Testis (tissue), 2 donors: ENCODE measurements at regions not wholly inside any gene's neighbourhood (a gene's known extent, or its start where the extent isn't known, plus 50 kb on each side); places are given as distances from the start of the nearest gene placed in this dataset.
A peak's percentile ranks its signal among the peaks of the same experiment; 100 is the strongest.

ENCODE experiments used
- DNase-seq: peaks from one replicate; pipeline ENCODE4 v3.0.0-alpha.2; 2019
- H3K27ac ChIP-seq, 2 donors: fragments of 200-600 bp; sonication (generic); one replicate each; pipeline ENCODE4 v1.5.1; 2019
- H3K27me3 ChIP-seq: fragments of 200-600 bp; sonication (generic); one replicate; pipeline ENCODE4 v1.5.1; 2019
- H3K36me3 ChIP-seq: fragments of 200-600 bp; sonication (generic); one replicate; pipeline ENCODE4 v1.5.1; 2017; ENCODE audit warnings: low read depth; ENCODE audit errors: missing control alignments
- H3K4me1 ChIP-seq: fragments of 200-600 bp; sonication (generic); one replicate; pipeline ENCODE4 v1.5.1; 2019
- H3K4me3 ChIP-seq, 2 donors: fragments of 200-600 bp; sonication (generic); one replicate each; pipeline ENCODE4 v1.5.1; 2017 to 2019
- H3K9me3 ChIP-seq: fragments of 200-600 bp; sonication (generic); one replicate; pipeline ENCODE4 v1.5.1; 2017
- POLR2A ChIP-seq: fragments of 450-650 bp; IDR thresholded peaks from one replicate; pipeline ENCODE4 v1.6.1; 2017; ENCODE audit warnings: antibody characterized with exemption, mild to moderate bottlenecking, moderate library complexity
- WGBS, 2 donors: methylation state at CpG; one replicate each; pipeline ENCODE4 v1.1.5; 2018; 5-methylcytosine and 5-hydroxymethylcytosine counted together
- intact Hi-C: fragments of 100-400 bp; cut with DNase I; formaldehyde crosslinking; loops from one replicate; pipeline ENCODE4 v1.15.1; 2023; ENCODE audit warnings: low total_unique reads
- TF ChIP-seq, protein P1 (sequence below), 3 experiments: fragments of 450-650 bp in 2 of 3; fragments of 200-600 bp in 1 of 3; sonication (generic) in 1 of 3; IDR thresholded peaks; one replicate each; pipeline ENCODE4 v1.5.1; 2016 to 2019; ENCODE audit warnings: antibody characterized with exemption in 3 of 3, mild to moderate bottlenecking in 2 of 3, moderate library complexity in 1 of 3

DNA sequence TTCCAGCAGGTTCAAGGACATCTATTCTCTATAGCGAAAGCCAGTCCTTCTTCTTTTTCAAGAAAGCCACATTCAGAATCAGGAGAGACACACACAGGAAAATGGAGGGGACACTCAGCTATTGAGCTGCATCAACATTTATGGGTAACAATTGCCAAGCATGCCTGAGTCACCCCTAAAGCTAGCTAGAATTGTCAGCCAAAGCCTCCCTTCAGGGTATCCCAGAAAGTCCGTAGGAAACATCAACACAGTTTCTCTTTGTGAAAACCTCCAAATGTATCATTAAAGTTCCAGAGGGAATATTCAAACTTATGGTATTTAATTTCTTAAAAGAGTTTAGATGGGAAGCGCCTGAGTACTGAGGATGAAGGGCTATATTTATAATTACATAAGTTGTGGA, 331.1 kb upstream of the SLC7A11 start:
- Histone ChIP-seq H3K36me3 (no peaks in the 10 kb centered on the region), H3K27me3 (no peaks in the 10 kb centered on the region), H3K4me1 (no peaks in the 10 kb centered on the region), H3K9me3 (no peaks in the 10 kb centered on the region), H3K27ac (peak overlapping the region in 1 of 2 donors; percentile 41), H3K4me3 (no peak overlapping the region)
- intact Hi-C loops: no loop called here
- WGBS, 2 donors: 31 to 38% methylated on average over 3 of the region's 3 CpGs
- TF ChIP-seq, protein P1, sequence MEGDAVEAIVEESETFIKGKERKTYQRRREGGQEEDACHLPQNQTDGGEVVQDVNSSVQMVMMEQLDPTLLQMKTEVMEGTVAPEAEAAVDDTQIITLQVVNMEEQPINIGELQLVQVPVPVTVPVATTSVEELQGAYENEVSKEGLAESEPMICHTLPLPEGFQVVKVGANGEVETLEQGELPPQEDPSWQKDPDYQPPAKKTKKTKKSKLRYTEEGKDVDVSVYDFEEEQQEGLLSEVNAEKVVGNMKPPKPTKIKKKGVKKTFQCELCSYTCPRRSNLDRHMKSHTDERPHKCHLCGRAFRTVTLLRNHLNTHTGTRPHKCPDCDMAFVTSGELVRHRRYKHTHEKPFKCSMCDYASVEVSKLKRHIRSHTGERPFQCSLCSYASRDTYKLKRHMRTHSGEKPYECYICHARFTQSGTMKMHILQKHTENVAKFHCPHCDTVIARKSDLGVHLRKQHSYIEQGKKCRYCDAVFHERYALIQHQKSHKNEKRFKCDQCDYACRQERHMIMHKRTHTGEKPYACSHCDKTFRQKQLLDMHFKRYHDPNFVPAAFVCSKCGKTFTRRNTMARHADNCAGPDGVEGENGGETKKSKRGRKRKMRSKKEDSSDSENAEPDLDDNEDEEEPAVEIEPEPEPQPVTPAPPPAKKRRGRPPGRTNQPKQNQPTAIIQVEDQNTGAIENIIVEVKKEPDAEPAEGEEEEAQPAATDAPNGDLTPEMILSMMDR (IDR thresholded peaks at IDR 0.05): no peak
- TF ChIP-seq POLR2A: no peak
- DNase-seq: no peak

DNA sequence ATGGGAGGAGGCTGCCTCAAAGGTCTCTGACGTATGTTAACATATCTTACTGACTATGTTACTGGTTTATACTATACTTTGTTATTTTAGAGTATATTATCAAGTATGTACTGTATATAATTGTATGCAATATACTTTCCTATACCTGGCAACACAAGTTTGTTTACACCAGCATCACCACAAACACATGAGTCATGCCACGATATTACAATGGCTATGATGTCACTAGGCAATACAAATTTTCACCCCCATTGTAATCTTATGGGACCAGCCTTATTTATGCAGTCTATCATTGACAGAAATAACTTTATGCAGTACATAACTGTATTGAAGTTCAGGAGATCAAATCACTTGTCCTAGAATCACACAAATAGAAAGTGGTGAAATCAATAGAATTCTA, 329.9 kb upstream of the SLC7A11 start:
- intact Hi-C loops: no loop called here
- no peak for DNase-seq
- Histone ChIP-seq H3K4me3 (no peak overlapping the region), H3K36me3 (no peaks in the 10 kb centered on the region), H3K4me1 (no peaks in the 10 kb centered on the region), H3K27me3 (no peaks in the 10 kb centered on the region), H3K9me3 (no peaks in the 10 kb centered on the region), H3K27ac (no peak overlapping the region)
- 76 to 94% methylated on average over 2 of the region's 2 CpGs for WGBS, 2 donors
- no peak for TF ChIP-seq POLR2A
- TF ChIP-seq, protein P1 (IDR thresholded peaks at IDR 0.05): no peak

GRCh38 chr4:138567696-138568095, 325.5 kb upstream of the SLC7A11 start:
- TF ChIP-seq POLR2A: no peak
- TF ChIP-seq, protein P1 (IDR thresholded peaks at IDR 0.05): no peak
- DNase-seq: no peak
- Histone ChIP-seq H3K4me1 (no peaks in the 10 kb centered on the region), H3K27ac (no peak overlapping the region), H3K4me3 (no peak overlapping the region), H3K36me3 (no peaks in the 10 kb centered on the region), H3K27me3 (no peaks in the 10 kb centered on the region), H3K9me3 (no peaks in the 10 kb centered on the region)
- intact Hi-C loops: no loop called here
- WGBS, 2 donors: 52 to 84% methylated on average over 3 of the region's 3 CpGs

- intact Hi-C loops: no loop called here
- no peaks in the 10 kb centered on the region for H3K27me3 ChIP-seq
- H3K27ac ChIP-seq: no peak overlapping the region
- no peak overlapping the region for H3K4me3 ChIP-seq
- DNase-seq: no peak
- 89 to 94% methylated on average over 4 of the region's 4 CpGs for WGBS, 2 donors
- no peaks in the 10 kb centered on the region for H3K4me1 ChIP-seq
- no peaks in the 10 kb centered on the region for H3K36me3 ChIP-seq
- TF ChIP-seq, protein P1 (IDR thresholded peaks at IDR 0.05): no peak
- TF ChIP-seq POLR2A: no peak
- no peaks in the 10 kb centered on the region for H3K9me3 ChIP-seq
Measured at GRCh38 chr4:138565576-138565975, 323.4 kb upstream of the SLC7A11 start.

DNA sequence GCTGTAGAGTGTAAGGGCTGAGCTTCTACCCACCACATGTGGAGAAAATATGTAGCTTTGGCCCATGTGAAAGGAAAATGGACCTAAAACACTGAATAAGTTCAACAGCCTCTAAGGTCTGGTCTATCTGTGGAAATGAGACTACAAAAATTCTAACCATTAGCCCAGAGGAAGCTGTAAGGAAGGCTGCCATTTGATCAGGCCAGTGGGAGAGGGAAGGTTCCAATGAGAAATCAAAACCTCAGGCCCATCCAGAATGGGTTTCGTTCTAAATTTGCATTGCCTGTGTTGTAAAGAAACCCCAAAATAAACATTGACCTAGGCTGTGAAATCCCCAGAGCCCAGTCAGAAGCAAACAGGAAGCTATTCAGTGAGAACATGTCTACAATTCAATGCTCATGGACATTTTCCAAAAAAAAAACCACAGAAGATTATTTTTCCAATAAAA, 320.4 kb upstream of the SLC7A11 start:
- intact Hi-C loops: no loop called here
- no peaks in the 10 kb centered on the region for H3K27me3 ChIP-seq
- TF ChIP-seq, protein P1 (IDR thresholded peaks at IDR 0.05): no peak
- TF ChIP-seq POLR2A: no peak
- DNase-seq: no peak
- no peaks in the 10 kb centered on the region for H3K4me1 ChIP-seq
- H3K36me3 ChIP-seq: no peaks in the 10 kb centered on the region
- H3K27ac ChIP-seq: no peak overlapping the region
- H3K9me3 ChIP-seq: no peaks in the 10 kb centered on the region
- H3K4me3 ChIP-seq: no peak overlapping the region
- 0 to 17% methylated on average over 1 of the region's 1 CpG for WGBS, 2 donors
